Endothelial cell of umbilical vein (primary cell): ENCODE measurements at regions not wholly inside any gene's neighbourhood (a gene's known extent, or its start where the extent isn't known, plus 50 kb on each side); places are given as distances from the start of the nearest gene placed in this dataset.

Experiments
- BruUV-seq: library from RNA; stranded (reverse); fragments of 400-500 nt; replicated peaks from 2 replicates; lab custom pipeline; 2021; lab: Mats Ljungman, UMichigan
- CTCF ChIA-PET: fragments of 300-600, 350-600 bp; sonication (Branson Sonifier 250); formaldehyde crosslinking; loops from one replicate; lab custom pipeline; 2021; ENCODE audit warnings: antibody characterized with exemption, inconsistent platforms; lab: Charles Lee
- POLR2A ChIA-PET: fragments of 300-600, 350-600 bp; sonication (Branson Sonifier 250); formaldehyde crosslinking; loops from one replicate; lab custom pipeline; 2021; ENCODE audit warnings: antibody characterized with exemption, inconsistent platforms; lab: Charles Lee
- DNase-seq: peaks from one replicate; pipeline ENCODE4 v3.0.0-alpha.2; 2011; ENCODE audit warnings: low read depth, low spot score
- FAIRE-seq: peaks from 2 replicates; lab custom pipeline; 2011; peaks lifted over from hg19 to GRCh38; lab: Jason Lieb, UNC
- H2AFZ ChIP-seq: 2 replicates; pipeline ENCODE4 v1.6.0; 2012; ENCODE audit warnings: low read depth, low read length, control low read depth, inconsistent platforms
- H3K27ac ChIP-seq: 2 replicates; pipeline ENCODE4 v1.5.1; 2011; ENCODE audit warnings: low read depth, mild to moderate bottlenecking, control low read depth, low read length, moderate library complexity; ENCODE audit not compliant: insufficient read depth
- H3K27me3 ChIP-seq, 2 experiments: 2 replicates each; pipeline versions ENCODE4 v1.6.0 to v1.6.1; 2011; ENCODE audit warnings: low read length in 2 of 2, mixed read lengths in 1 of 2; ENCODE audit not compliant: control insufficient read depth in 2 of 2, insufficient read depth in 2 of 2
- H3K36me3 ChIP-seq, 2 experiments: 2 replicates in 1 of 2; 3 replicates in 1 of 2; pipeline ENCODE4 v1.5.1; 2011; ENCODE audit warnings: low read length in 2 of 2, mild to moderate bottlenecking in 1 of 2, moderate library complexity in 1 of 2; ENCODE audit not compliant: control insufficient read depth in 2 of 2, insufficient read depth in 2 of 2; ENCODE audit errors: extremely low read depth in 1 of 2
- H3K4me1 ChIP-seq: 3 replicates; pipeline ENCODE4 v1.5.1; 2011; ENCODE audit warnings: mild to moderate bottlenecking, low read length; ENCODE audit not compliant: control insufficient read depth, insufficient read depth; ENCODE audit errors: extremely low read depth
- H3K4me2 ChIP-seq: 2 replicates; pipeline ENCODE4 v1.6.1; 2011; ENCODE audit warnings: low read length, control low read depth, mixed read lengths; ENCODE audit not compliant: insufficient read depth
- H3K4me3 ChIP-seq, 3 experiments: fragments of 200-600 bp in 1 of 3; sonication (generic), shearing (Covaris generic) in 1 of 3; replicated peaks in 1 of 3; 2 replicates each; pipeline ENCODE4 v1.5.1; 2011 to 2016; ENCODE audit warnings: control low read depth in 3 of 3, low read length in 3 of 3, mild to moderate bottlenecking in 2 of 3, inconsistent platforms in 1 of 3, low read depth in 1 of 3, moderate library complexity in 1 of 3; ENCODE audit not compliant: insufficient read depth in 1 of 3
- H3K79me2 ChIP-seq: 2 replicates; pipeline ENCODE4 v1.6.0; 2012; ENCODE audit warnings: low read length, inconsistent platforms; ENCODE audit not compliant: control insufficient read depth, insufficient read depth
- H3K9ac ChIP-seq: replicated peaks from 2 replicates; pipeline ENCODE3; 2011; ENCODE audit warnings: low read length, control low read depth; ENCODE audit not compliant: insufficient read depth; ENCODE audit errors: extremely low read depth
- H3K9me1 ChIP-seq: replicated peaks from 3 replicates; pipeline ENCODE4 v1.6.0; 2011; ENCODE audit warnings: mild to moderate bottlenecking, low read length; ENCODE audit not compliant: control insufficient read depth, insufficient read depth; ENCODE audit errors: extremely low read depth
- H3K9me3 ChIP-seq: replicated peaks from 2 replicates; pipeline ENCODE4 v1.5.1; 2012; ENCODE audit warnings: low read length, inconsistent platforms; ENCODE audit not compliant: control insufficient read depth, insufficient read depth
- H4K20me1 ChIP-seq: replicated peaks from 2 replicates; pipeline ENCODE3; 2011; ENCODE audit warnings: mild to moderate bottlenecking, low read length; ENCODE audit not compliant: control insufficient read depth, insufficient read depth; ENCODE audit errors: extremely low read depth
- EZH2 ChIP-seq: IDR thresholded peaks from 2 replicates; pipeline ENCODE4 v1.6.1; 2012; ENCODE audit warnings: borderline replicate concordance, low read depth, mild to moderate bottlenecking, moderate library complexity, low read length, inconsistent platforms; ENCODE audit not compliant: severe bottlenecking
- FOS ChIP-seq: IDR thresholded peaks from 2 replicates; pipeline ENCODE4 v1.6.1; 2011; ENCODE audit warnings: mild to moderate bottlenecking, low read length, moderate library complexity, borderline replicate concordance; ENCODE audit not compliant: insufficient read depth
- GATA2 ChIP-seq: IDR thresholded peaks from 2 replicates; pipeline ENCODE4 v1.7.0; 2011; ENCODE audit warnings: low read depth, mild to moderate bottlenecking, moderate library complexity, mixed read lengths, low read length; ENCODE audit not compliant: insufficient read length, insufficient read depth
- JUN ChIP-seq: IDR thresholded peaks from 2 replicates; pipeline ENCODE4 v1.6.1; 2011; ENCODE audit warnings: borderline replicate concordance, low read depth; ENCODE audit not compliant: insufficient read length, insufficient read depth
- MYC ChIP-seq: IDR thresholded peaks from one replicate; pipeline ENCODE4 v1.6.1; 2011; ENCODE audit warnings: mild to moderate bottlenecking, low read depth, low read length
- POLR2A ChIP-seq: IDR thresholded peaks from 2 replicates; pipeline ENCODE4 v1.6.1; 2012; ENCODE audit warnings: low read depth, mild to moderate bottlenecking, control low read depth, low read length
- POLR2AphosphoS5 ChIP-seq: IDR thresholded peaks from 2 replicates; pipeline ENCODE4 v1.6.1; 2012; ENCODE audit warnings: low read depth, mild to moderate bottlenecking, control low read depth, low read length, moderate library complexity; ENCODE audit not compliant: insufficient read depth
- dilution Hi-C: fragments of 300-500 bp; cut with MboI; formaldehyde crosslinking; loops from one replicate; pipeline ENCODE4 v1.15.0; 2019; ENCODE audit warnings: low sequenced_read_pairs; ENCODE audit not compliant: extremely low pct_ligation_motif_present
- intact Hi-C: fragments of 100-400 bp; cut with micrococcal nuclease; formaldehyde crosslinking; loops from one replicate; pipeline ENCODE4 v1.10.0; 2022
- TF ChIP-seq, protein P1 (sequence below), 2 donors: IDR thresholded peaks; 1 replicate in 1 of 2; 2 replicates in 1 of 2; pipeline ENCODE4 v1.5.1; 2011; ENCODE audit warnings: low read length in 2 of 2, mild to moderate bottlenecking in 2 of 2, moderate library complexity in 2 of 2, control low read depth in 1 of 2, inconsistent platforms in 1 of 2, low read depth in 1 of 2; ENCODE audit not compliant: insufficient read depth in 1 of 2; ENCODE audit errors: extremely low read depth in 1 of 2
- TF ChIP-seq, protein P2 (sequence below): IDR thresholded peaks from 2 replicates; pipeline ENCODE4 v1.6.1; 2011; ENCODE audit not compliant: insufficient read depth, insufficient read length

DNA sequence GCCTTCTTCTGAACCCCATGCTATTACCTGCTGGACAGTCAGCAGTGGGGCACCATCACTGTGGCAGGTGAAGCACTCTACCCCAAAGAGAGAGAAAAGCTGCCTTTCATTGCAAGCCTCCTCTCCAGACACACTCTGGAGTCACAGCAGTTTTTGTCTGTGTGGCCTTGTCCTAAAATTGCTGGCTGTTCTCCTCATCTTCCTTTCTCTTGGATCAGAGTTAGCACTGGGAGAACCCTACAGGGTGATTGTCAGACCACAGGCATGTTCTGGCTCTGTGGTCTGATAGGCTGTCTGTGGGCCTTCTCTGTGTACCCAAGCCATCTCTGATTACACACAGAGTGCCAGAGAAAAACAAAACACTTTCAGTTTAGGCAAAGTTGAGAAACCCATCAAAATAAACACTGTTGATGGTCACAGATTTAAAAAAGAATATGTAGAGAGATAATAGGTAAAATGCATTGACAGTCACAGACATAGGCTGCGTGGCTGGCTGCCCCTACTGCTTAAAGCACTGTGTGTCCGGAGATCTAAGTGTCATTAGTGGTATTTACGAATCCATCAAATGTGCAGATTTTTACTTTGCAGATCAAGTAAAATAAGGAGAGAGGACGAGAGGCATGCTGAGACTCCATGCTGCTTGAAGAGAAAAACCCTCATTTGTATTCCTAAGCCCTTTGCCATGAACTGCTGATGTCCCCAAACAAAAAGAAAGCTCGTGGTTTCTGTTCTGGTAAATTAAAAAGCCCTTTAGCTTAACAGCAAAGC, 689.9 kb downstream of the TUSC7 start:
- Histone ChIP-seq H3K27ac (no peak overlapping the region), H3K4me1 (no peaks in the 10 kb centered on the region), H3K4me3 (no peak overlapping the region), H2AFZ (no peak overlapping the region), H3K9me1 (no peaks in the 10 kb centered on the region), H3K27me3 (peaks cover 0 to 2% of the 10 kb centered on the region in 2 experiments), H3K9me3 (no peaks in the 10 kb centered on the region), H4K20me1 (no peaks in the 10 kb centered on the region), H3K36me3 (no peaks in the 10 kb centered on the region), H3K79me2 (no peaks in the 10 kb centered on the region), H3K9ac (no peak overlapping the region), H3K4me2 (no peak overlapping the region)
- POLR2A ChIA-PET: no interaction called here
- no peak for DNase-seq
- CTCF ChIA-PET: interaction anchor here (1.4 kb wide), 1 partner anchor 321 kb away, joined by 3 read pairs; no protein-coding TSS in a partner anchor
- FAIRE-seq: no peak
- intact Hi-C loops (loop anchor here (10.0 kb wide), 1 partner anchor 595 kb away; no protein-coding TSS in a partner anchor), dilution Hi-C loops (no loop called here)
- BruUV-seq: no TSS peak
- TF ChIP-seq GATA2 (no peak), JUN (no peak), EZH2 (no peak), FOS (no peak), POLR2A (no peak), MYC (no peak), POLR2AphosphoS5 (no peak)
- TF ChIP-seq, protein P1, sequence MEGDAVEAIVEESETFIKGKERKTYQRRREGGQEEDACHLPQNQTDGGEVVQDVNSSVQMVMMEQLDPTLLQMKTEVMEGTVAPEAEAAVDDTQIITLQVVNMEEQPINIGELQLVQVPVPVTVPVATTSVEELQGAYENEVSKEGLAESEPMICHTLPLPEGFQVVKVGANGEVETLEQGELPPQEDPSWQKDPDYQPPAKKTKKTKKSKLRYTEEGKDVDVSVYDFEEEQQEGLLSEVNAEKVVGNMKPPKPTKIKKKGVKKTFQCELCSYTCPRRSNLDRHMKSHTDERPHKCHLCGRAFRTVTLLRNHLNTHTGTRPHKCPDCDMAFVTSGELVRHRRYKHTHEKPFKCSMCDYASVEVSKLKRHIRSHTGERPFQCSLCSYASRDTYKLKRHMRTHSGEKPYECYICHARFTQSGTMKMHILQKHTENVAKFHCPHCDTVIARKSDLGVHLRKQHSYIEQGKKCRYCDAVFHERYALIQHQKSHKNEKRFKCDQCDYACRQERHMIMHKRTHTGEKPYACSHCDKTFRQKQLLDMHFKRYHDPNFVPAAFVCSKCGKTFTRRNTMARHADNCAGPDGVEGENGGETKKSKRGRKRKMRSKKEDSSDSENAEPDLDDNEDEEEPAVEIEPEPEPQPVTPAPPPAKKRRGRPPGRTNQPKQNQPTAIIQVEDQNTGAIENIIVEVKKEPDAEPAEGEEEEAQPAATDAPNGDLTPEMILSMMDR (IDR thresholded peaks at IDR 0.05; ENCODE audit: extremely low read depth in 1 of 2, insufficient read depth in 1 of 2, low read depth in 1 of 2, low read length in 2 of 2): no peak
- TF ChIP-seq, protein P2, sequence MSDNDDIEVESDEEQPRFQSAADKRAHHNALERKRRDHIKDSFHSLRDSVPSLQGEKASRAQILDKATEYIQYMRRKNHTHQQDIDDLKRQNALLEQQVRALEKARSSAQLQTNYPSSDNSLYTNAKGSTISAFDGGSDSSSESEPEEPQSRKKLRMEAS: no peak
